Keratinocyte (primary cell): ENCODE measurements at regions not wholly inside any gene's neighbourhood (a gene's known extent, or its start where the extent isn't known, plus 50 kb on each side); places are given as distances from the start of the nearest gene placed in this dataset.

Source experiments
- DNase-seq: peaks from one replicate; pipeline ENCODE4 v3.0.0-alpha.2; 2011; ENCODE audit warnings: low read depth, missing footprints, low spot score
- FAIRE-seq: peaks from 2 replicates; lab custom pipeline; 2011; peaks lifted over from hg19 to GRCh38; lab: Jason Lieb, UNC
- H2AFZ ChIP-seq: 2 replicates; pipeline ENCODE4 v1.6.0; 2012; ENCODE audit warnings: low read length, control low read depth, inconsistent platforms; ENCODE audit not compliant: control insufficient read depth
- H3K27ac ChIP-seq: 2 replicates; pipeline ENCODE4 v1.5.1; 2011; ENCODE audit warnings: low read length; ENCODE audit not compliant: control insufficient read depth, insufficient read depth
- H3K27me3 ChIP-seq: 3 replicates; pipeline ENCODE4 v1.6.0; 2011; ENCODE audit warnings: low read length; ENCODE audit not compliant: control insufficient read depth, insufficient read depth; ENCODE audit errors: extremely low read depth
- H3K36me3 ChIP-seq, 2 experiments: 2 replicates in 1 of 2; 3 replicates in 1 of 2; pipeline ENCODE4 v1.5.1; 2011; ENCODE audit warnings: low read length in 2 of 2, mild to moderate bottlenecking in 1 of 2; ENCODE audit not compliant: control insufficient read depth in 2 of 2, insufficient read depth in 2 of 2; ENCODE audit errors: extremely low read depth in 1 of 2
- H3K4me1 ChIP-seq: 3 replicates; pipeline ENCODE4 v1.5.1; 2011; ENCODE audit warnings: low read length; ENCODE audit not compliant: control insufficient read depth, insufficient read depth; ENCODE audit errors: extremely low read depth
- H3K4me2 ChIP-seq: 3 replicates; pipeline ENCODE4 v1.6.0; 2011; ENCODE audit warnings: low read depth, low read length; ENCODE audit not compliant: control insufficient read depth, insufficient read depth; ENCODE audit errors: extremely low read depth
- H3K4me3 ChIP-seq, 3 experiments: fragments of 200-600 bp in 1 of 3; sonication (generic) in 1 of 3; 2 replicates in 2 of 3; 3 replicates in 1 of 3; pipeline ENCODE4 v1.5.1; 2011 to 2016; ENCODE audit warnings: low read length in 3 of 3, mild to moderate bottlenecking in 3 of 3, control low read depth in 2 of 3, inconsistent platforms in 1 of 3, low read depth in 1 of 3, mixed read lengths in 1 of 3, mixed run types in 1 of 3, moderate library complexity in 1 of 3; ENCODE audit not compliant: control insufficient read depth in 2 of 3, insufficient read depth in 2 of 3; ENCODE audit errors: extremely low read depth in 1 of 3
- H3K79me2 ChIP-seq: 2 replicates; pipeline ENCODE4 v1.6.0; 2012; ENCODE audit warnings: low read length; ENCODE audit not compliant: control insufficient read depth, insufficient read depth
- H3K9ac ChIP-seq: 3 replicates; pipeline ENCODE4 v1.6.0; 2011; ENCODE audit warnings: low read length; ENCODE audit not compliant: control insufficient read depth, insufficient read depth; ENCODE audit errors: extremely low read depth
- H3K9me1 ChIP-seq: 3 replicates; pipeline ENCODE4 v1.6.0; 2011; ENCODE audit warnings: low read length; ENCODE audit not compliant: control insufficient read depth, insufficient read depth; ENCODE audit errors: extremely low read depth
- H3K9me3 ChIP-seq: 2 replicates; pipeline ENCODE4 v1.5.1; 2012; ENCODE audit warnings: low read depth, low read length; ENCODE audit not compliant: control insufficient read depth
- H4K20me1 ChIP-seq: 3 replicates; pipeline ENCODE4 v1.6.0; 2011; ENCODE audit warnings: low read length; ENCODE audit not compliant: control insufficient read depth, insufficient read depth; ENCODE audit errors: extremely low read depth
- CTCF ChIP-seq, 3 experiments: IDR thresholded peaks in 1 of 3; conservative IDR thresholded peaks in 1 of 3; optimal IDR thresholded peaks in 1 of 3; 2 replicates in 2 of 3; 3 replicates in 1 of 3; pipeline versions ENCODE3 to v1.5.1; 2011; ENCODE audit warnings: low read length in 3 of 3, mild to moderate bottlenecking in 3 of 3, moderate library complexity in 2 of 3, control low read depth in 1 of 3, inconsistent platforms in 1 of 3; ENCODE audit not compliant: insufficient read depth in 2 of 3; ENCODE audit errors: extremely low read depth in 1 of 3
- EZH2 ChIP-seq: IDR thresholded peaks from one replicate; pipeline ENCODE4 v1.6.1; 2012; ENCODE audit warnings: inconsistent platforms, mild to moderate bottlenecking, low read length, moderate library complexity
- dilution Hi-C: fragments of 300-500 bp; cut with MboI; formaldehyde crosslinking; loops from one replicate; pipeline ENCODE4 v1.7.0; 2020; ENCODE audit warnings: low sequenced_read_pairs; ENCODE audit not compliant: extremely low pct_ligation_motif_present

DNA sequence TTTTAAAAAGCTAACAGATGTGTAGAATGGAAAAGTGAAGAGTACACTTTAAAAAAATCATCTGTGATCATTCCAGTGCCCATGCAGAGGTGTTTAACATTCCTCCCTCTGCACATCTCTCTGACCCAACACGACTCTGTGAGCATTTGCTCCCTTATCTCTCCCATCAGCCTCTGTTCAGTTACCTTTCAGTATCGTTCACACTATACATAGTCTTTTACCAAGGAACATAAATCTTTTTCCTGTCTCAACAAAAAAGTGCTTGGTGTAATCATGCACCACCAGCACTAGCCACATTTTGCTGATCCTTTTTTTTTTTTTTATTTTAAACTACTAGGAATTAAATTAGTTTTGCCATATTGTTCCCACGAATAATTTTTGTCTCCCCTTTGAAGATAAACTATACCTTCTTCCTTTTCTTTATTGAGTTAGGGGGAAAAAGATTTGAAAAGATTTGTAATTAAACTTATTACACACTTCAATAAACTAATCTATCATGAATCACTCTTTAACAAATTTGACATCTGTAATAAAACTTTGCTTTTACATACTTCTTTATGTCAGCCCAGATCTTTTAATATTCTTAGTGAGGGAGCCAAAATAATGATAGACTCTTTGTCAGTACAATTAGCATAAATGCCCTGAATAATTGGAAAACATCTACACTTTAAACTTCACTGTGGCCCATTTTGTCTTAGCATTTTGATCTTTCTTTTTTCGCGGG, 489.8 kb upstream of the FANCL start:
- no peaks in the 10 kb centered on the region for H3K4me1 ChIP-seq
- no peaks in the 10 kb centered on the region for H3K9me3 ChIP-seq
- no peak overlapping the region for H2AFZ ChIP-seq
- peaks cover 3% of the 10 kb centered on the region for H3K27me3 ChIP-seq
- no peak overlapping the region for H3K27ac ChIP-seq
- no peaks in the 10 kb centered on the region for H3K9me1 ChIP-seq
- FAIRE-seq, result no peak
- TF ChIP-seq CTCF (optimal IDR thresholded peaks at IDR 0.05 in 1 of 3, IDR thresholded peaks at IDR 0.05 in 1 of 3, conservative IDR thresholded peaks at IDR 0.05 in 1 of 3; ENCODE audit: extremely low read depth in 1 of 3, insufficient read depth in 2 of 3, low read length in 3 of 3) (no peak), EZH2 (no peak)
- H3K4me2 ChIP-seq, result no peak overlapping the region
- dilution Hi-C loops, result no loop called here
- H3K36me3 ChIP-seq, result no peaks in the 10 kb centered on the region
- no peak overlapping the region for H3K9ac ChIP-seq
- no peaks in the 10 kb centered on the region for H3K79me2 ChIP-seq
- H4K20me1 ChIP-seq, result no peaks in the 10 kb centered on the region
- no peak overlapping the region for H3K4me3 ChIP-seq
- no peak for DNase-seq

DNA sequence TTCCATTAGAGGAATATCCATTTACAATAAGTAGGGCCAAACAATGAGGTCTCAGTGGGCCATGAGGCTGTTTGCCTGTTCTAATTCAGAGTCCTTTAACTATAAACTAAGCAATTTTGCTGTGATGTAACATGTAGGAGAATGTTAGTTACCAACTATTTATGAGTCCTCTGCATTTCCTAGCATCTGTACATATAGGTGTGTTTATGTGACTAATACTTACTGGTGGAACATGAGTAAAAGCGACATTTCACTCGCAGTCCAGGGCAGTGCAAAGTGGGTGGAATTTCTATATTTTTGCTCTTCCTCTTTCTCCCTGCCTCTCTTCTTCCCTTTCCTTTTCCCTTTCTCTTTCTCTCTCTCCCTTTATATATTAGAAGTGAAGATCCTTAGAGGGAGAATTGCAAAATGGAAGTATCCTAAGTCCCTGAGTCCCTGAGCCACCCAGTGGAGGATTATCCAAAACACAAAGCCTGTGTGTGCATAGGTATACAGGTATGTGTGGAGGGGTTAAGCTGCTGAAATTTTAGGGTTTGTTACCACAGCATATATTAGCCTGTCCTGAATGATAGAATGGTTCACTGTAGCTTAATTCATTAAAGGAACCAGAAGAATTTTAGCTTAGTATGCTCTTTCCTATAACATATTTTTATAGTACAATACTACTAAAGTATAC, 487.0 kb upstream of the FANCL start:
- no peak for DNase-seq
- no peaks in the 10 kb centered on the region for H3K9me1 ChIP-seq
- no peak overlapping the region for H3K4me2 ChIP-seq
- no peaks in the 10 kb centered on the region for H3K79me2 ChIP-seq
- H3K36me3 ChIP-seq, result no peaks in the 10 kb centered on the region
- no peak overlapping the region for H3K9ac ChIP-seq
- FAIRE-seq, result no peak
- H3K9me3 ChIP-seq, result no peaks in the 10 kb centered on the region
- TF ChIP-seq EZH2, result no peak
- TF ChIP-seq CTCF (optimal IDR thresholded peaks at IDR 0.05 in 1 of 3, IDR thresholded peaks at IDR 0.05 in 1 of 3, conservative IDR thresholded peaks at IDR 0.05 in 1 of 3; ENCODE audit: extremely low read depth in 1 of 3, insufficient read depth in 2 of 3, low read length in 3 of 3), result no peak
- no peaks in the 10 kb centered on the region for H3K27me3 ChIP-seq
- dilution Hi-C loops, result no loop called here
- no peak overlapping the region for H3K27ac ChIP-seq
- H3K4me3 ChIP-seq, result no peak overlapping the region
- H3K4me1 ChIP-seq, result no peaks in the 10 kb centered on the region
- H2AFZ ChIP-seq, result no peak overlapping the region
- H4K20me1 ChIP-seq, result no peaks in the 10 kb centered on the region
